ENCODE measurements at regions not wholly inside any gene's neighbourhood (a gene's known extent, or its start where the extent isn't known, plus 50 kb on each side); places are given as distances from the start of the nearest gene placed in this dataset.

DNA sequence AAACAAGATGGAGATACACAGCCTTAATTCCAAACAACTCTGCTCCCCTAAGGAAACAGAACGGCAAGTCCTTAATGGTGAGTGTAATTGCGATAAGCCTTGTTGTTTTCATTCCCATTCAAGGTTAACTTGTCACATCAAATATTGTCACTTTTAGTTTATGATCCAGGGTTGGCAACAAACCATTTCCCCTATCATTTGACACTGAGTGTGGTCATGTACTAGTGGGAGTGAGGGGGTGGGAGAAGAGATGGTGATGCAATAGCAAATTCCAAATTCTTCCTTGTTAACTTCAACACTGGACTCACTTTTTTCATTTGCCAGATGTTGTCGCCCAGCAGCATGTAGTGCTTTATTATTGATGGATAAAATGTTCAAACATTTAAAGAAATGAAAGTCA is 140.4 kb downstream of the ZNF326 start:
- DNase-seq (ENCODE audit: low read depth, low spot score): no peak
- H3K4me3 ChIP-seq (ENCODE audit: low read length): no peak overlapping the region

DNA sequence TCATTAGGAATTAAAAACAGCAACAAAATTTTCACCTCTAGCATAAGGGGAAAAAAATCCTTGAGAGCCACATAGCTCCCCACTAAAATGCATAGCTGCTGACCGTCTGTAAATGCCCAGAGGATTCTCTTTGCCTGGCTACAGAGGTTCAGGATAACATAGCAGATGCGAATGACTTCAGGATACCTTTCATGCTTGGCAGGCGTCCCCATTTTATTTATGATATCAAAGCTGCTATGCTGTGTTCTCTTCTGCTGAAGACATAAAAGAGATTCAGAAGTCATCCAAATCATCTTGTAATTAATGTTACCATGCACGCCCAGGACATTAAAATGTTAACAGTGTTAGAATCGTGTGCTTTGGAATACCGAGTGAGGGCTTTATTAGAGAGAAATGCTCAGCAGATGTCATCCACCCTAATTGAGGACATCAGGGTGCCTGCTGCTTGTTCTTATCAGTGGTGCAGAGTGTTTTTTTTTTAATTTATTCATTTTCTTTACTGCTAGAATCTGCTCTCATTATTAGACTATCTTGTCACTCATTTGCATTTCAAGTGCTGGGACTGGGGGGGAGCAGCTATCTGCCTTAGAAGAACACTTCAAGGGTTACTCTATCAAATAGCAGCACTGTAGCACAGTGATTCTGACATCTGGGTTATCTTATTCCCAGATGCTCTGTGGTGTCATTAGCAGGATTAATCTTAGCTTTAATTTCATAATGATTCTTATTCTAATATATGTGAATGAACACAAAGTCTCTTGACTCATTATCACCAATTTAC is 139.5 kb downstream of the ZNF326 start:
- H3K4me3 ChIP-seq (ENCODE audit: low read length): no peak overlapping the region
- no peak for DNase-seq (ENCODE audit: low read depth, low spot score)

DNA sequence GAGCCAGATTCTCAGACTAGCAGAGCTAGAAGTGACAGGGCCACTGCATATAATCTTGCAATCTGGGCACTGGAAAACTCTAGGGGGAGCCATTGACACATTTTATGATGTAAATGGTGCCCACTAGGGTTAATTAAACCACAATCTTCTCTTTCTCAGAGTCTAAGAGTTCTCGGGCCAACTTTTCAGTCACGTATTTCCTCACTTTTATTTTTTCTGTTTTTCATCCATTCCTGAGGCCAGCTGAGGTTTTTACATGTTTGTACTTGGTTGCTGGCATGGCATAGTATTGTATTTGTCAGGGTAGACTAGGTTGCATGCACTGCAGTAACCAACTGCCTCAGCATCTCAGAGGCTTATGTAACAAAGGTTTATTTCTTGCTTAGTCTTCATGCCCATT is 138.2 kb downstream of the ZNF326 start:
- no peak overlapping the region for H3K4me3 ChIP-seq (ENCODE audit: low read length)
- peak; percentile 17 for DNase-seq (ENCODE audit: low read depth, low spot score)

DNA sequence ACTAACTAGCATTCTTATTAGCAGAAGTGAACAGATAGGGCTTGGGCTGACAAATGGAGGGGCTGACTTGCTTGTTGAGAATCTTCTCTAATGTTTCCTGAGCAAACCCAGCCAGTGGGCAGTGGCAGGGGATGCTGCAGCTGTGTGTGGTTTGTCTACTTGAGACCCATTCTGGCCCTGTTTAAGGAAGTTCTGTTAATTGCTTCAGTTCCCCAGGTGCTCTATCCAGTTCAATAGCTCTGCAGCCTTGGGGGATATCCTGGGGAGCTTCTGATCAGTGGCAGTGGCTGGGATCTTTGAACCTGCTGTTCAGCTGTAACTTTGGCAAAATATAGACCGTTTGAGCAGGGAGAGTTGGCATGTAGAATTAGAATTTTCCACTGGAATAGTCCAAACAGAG is 137.4 kb downstream of the ZNF326 start:
- H3K4me3 ChIP-seq (ENCODE audit: low read length): no peak overlapping the region
- DNase-seq (ENCODE audit: low read depth, low spot score): no peak

DNA sequence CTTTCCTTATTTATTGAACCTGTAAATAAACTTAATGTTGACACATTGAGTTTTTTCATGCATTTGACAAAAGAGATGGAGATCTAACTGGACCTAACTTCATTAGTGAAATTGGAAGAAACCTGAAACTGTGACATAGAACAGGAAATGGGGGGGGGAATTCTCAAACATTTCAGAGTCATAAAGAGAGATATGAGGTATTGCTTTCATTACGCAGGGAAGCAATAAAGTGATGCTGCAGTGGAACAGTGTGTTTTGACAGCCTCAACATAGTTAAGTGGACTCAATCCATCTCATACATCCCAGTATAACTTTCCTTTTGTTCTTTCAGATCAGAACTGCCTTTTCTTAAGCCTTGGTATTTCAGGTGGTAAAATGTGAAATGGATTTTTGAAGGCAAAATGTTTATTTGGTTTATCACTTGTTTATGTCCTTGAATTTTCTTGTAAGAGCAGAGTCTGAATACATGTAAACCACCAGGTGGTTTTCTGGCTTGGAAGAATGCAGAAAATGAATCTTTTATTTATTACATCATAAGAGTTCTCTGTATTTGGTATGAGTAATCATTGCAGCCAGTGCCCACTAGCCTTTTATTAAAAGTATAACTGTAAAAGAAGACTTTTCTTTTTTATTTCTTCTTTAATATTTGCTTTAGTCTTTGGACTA is 132.5 kb downstream of the ZNF326 start:
- DNase-seq (ENCODE audit: low read depth, low spot score): no peak
- H3K4me3 ChIP-seq (ENCODE audit: low read length): no peak overlapping the region

DNA sequence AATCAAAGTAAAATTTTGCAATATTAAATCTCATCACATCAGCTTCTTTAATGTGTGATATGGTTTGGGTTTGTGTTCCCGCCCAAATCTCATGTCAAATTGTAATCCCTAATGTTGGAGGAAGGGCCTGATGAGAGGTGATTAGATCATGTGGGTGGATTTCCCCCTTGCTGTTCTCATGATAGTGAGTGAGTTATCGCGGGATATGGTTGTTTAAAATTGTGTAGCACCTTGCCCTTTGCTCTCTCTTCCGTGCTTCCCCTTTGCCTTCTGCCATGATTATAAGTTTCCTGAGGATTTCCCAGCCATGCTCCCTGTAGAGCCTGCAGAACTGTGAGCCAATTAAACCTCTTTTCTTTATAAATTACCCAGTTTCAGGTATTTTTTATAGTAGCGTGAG is 131.9 kb downstream of the ZNF326 start:
- no peak for DNase-seq (ENCODE audit: low read depth, low spot score)
- no peak overlapping the region for H3K4me3 ChIP-seq (ENCODE audit: low read length)

DNA sequence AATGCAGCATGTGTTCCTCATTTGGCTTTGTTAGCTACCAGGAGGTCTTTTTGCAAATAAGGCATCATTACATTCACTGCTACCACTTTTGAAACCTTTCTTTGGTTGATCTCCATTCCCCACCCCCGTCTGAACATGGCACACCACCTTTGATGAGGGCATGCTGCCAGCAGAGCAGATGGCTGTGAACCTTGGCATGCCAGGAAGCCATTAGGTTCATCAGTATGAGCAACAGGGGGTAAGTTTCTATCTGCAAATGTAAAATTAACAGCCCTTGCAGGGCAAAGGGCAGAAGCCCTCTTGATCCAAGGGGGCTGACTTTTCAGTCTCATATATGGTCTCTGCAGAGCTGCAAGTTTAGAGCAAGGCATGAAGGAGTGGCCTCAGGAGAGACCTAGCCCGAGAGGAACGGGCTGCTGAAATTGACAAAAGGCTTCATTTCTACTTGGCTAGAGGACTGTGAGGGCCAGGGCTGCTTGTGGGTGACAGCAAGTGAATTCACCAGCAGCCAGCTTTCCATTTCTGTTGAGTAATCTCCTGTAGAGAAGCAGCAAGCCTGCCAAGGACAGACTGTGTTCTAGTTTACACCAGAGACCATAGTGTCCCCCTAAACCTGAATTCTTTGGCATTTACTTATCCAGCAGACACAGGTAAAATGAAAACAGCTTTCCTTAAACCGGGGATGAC is 127.9 kb downstream of the ZNF326 start:
- no peak overlapping the region for H3K4me3 ChIP-seq (ENCODE audit: low read length)
- no peak for DNase-seq (ENCODE audit: low read depth, low spot score)

DNA sequence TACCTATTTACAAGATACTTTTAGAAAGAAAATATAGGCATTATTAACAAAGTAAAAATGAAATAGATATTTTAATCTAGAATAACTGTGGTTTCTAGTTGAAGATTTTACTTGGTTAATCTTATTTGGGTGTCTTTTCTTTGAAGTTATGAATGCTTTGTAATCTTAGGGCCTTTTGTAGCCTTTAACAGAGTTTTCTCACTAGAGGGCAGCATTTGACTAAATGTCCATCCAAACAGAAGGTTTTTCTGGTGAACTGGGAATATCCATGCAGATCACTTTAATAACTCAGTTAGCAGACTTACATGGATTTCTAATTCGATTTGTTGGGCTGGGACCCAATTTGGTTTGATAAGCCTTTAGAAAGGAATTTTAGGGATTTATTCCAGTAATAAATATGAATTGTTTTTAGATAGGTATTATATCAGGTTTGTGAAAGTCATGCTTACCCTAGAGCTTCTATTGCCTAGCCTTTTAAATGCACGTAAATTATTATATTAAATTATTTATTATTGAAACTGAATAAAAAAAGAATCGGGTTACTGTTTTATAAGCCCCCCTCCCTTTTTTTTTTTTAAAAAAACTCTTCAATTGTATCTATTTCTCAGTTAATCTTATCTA is 119.7 kb downstream of the ZNF326 start:
- DNase-seq (ENCODE audit: low read depth, low spot score): peak; percentile 49
- H3K4me3 ChIP-seq (ENCODE audit: low read length): no peak overlapping the region

DNA sequence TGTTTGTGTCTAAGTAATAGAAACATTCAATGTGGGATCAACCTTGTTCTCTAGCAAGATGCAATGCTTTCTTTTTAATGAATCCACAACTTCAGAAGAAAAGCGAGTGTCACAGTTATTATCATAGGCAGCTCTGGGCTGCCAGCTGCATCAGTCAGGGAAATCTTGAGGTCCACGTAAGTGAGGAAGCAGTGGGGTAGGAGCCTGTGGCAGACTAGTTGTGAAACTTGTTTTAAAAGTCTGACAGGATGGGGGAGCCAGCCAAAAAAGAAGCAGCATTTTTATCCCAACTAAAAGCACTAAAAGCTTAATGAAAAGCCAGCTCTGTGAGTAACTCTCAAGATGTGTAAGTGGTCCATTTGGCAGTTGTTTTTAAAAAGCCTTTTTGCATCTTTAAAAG is 113.1 kb downstream of the ZNF326 start:
- no peak overlapping the region for H3K4me3 ChIP-seq (ENCODE audit: low read length)
- no peak for DNase-seq (ENCODE audit: low read depth, low spot score)

DNA sequence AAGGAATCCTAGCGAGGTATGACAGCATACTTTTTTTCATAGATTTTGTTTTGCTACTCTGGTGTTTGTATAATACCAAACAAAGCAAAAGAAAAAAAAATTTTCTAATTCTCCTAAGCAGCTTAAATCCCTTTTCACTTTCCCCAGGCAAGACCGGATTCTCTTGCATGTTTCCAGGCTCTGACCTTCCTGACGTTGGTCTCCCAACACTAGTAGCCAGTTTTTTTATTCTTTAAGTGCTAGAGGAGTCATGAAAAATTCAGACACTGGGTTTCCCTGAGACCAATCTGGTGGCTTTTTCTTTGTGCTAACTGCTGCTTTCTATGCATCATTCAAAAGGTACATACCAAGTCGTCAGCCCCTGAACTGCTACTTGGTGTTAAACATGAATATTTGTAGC is 111.4 kb downstream of the ZNF326 start:
- DNase-seq (ENCODE audit: low read depth, low spot score): no peak
- no peak overlapping the region for H3K4me3 ChIP-seq (ENCODE audit: low read length)

DNA sequence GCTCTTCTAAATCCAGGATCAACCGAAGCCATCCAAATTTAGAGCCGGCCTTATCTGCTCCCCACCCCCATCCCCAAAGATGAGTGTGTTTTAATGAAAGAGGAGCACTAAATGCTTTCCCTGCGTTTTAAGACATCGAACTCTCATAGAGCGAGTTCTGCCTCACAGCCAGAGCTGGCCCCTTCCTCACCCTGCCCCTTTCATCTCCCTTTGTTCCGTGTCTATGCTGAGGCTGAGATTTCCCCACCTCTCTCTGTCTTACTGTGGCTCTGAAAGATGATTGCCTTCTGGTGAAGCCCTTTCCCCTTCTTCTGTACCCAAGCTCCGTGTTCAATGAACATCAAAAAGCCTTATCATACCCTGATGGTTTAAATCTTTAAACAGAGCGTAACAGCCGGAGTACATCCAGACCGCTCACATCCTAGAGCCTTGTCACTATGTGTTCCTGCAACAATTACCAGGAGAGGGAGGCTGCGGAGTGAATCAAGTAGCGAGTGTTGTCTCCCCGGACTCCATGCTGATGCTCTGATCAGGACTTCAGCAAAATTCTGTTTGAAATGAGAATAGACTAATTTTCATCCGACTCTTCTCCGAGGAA is 110.1 kb downstream of the ZNF326 start:
- no peak overlapping the region for H3K4me3 ChIP-seq (ENCODE audit: low read length)
- no peak for DNase-seq (ENCODE audit: low read depth, low spot score)

DNA sequence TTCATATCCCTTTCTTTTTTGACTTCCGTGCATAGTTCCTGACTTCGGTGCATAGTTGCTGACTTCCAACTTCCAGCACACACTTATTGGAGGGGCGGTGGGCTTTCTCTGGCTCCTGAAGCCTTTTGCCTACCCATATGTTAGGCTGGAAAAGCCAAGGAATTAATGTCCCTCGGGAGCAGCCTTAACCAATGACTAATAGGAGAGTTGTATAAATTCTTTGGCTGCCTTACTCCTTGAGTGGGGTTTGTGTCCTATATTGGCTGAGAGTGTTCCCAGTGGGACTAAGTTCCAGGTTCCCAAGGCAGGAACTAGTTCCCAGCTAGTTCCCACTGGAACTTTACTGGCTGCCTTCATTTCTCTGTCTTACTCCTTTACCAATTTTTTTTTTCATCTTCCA is 105.7 kb downstream of the ZNF326 start:
- H3K4me3 ChIP-seq (ENCODE audit: low read length): no peak overlapping the region
- no peak for DNase-seq (ENCODE audit: low read depth, low spot score)

DNA sequence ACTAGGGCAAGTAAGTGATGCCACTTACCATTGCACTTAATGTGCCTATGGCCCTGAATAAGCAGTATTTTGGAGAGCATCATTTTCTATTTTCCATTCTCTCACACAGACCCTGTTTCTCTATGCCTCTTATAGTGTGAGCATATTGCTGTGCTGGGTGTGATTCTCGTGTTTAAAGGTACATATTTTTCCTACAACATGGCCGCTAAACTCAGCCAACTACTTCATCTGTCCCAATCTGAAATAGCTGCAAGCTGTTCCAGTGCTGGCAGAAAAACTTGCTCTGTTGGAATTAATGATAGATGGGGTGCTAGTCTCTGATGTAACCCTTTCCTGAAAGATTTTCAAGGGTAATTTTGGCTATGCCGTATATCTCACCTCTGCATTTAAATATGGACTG is 97.5 kb downstream of the ZNF326 start:
- no peak for DNase-seq (ENCODE audit: low read depth, low spot score)
- H3K4me3 ChIP-seq (ENCODE audit: low read length): no peak overlapping the region

All from Jurkat, Clone E6-1 (cell line).